NT2/D1 (cell line): ENCODE measurements at regions not wholly inside any gene's neighbourhood (a gene's known extent, or its start where the extent isn't known, plus 50 kb on each side); places are given as distances from the start of the nearest gene placed in this dataset.

Experiments
- YY1 ChIP-seq: IDR thresholded peaks from 2 replicates; pipeline ENCODE4 v1.6.1; 2011; ENCODE audit not compliant: insufficient read length, insufficient read depth
- ZNF274 ChIP-seq: IDR thresholded peaks from 2 replicates; pipeline ENCODE4 v1.6.1; 2011; ENCODE audit warnings: mild to moderate bottlenecking, low read depth, low read length

DNA sequence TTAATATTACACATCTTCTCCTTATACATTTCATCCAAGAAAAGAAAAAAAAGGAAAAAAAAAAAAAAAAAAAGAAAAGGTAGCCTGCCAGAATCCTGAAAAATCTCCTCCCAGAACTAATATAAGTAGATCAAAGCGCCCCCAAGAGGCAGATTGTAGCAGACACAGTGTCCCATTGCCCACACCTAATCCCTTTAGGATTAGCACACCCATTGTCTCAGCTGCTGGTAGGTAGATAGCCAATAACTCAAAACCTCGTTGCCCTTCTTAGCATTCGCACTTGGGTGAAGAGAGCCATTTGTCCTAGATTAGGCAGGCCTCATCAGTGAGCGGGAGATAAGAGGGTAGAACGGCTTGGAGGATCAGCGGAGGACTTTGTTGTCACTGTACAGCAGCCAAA lies 100.2 kb upstream of the SORCS1 start:
- no peak for TF ChIP-seq YY1
- TF ChIP-seq ZNF274: no peak
